ENCODE measurements at regions not wholly inside any gene's neighbourhood (a gene's known extent, or its start where the extent isn't known, plus 50 kb on each side); places are given as distances from the start of the nearest gene placed in this dataset.

- no peak for TF ChIP-seq IRF2 (CRISPR knock-in tag; IDR thresholded peaks at IDR 0.05; ENCODE audit: borderline replicate concordance, low read depth)
- no peak for TF ChIP-seq CTCF (IDR thresholded peaks at IDR 0.05)
- no peak for TF ChIP-seq AR (CRISPR knock-in tag; IDR thresholded peaks at IDR 0.05)
- TF ChIP-seq ATF3 (CRISPR knock-in tag; conservative IDR thresholded peaks at IDR 0.05) = no peak
- TF ChIP-seq ZNF396 (CRISPR knock-in tag; IDR thresholded peaks at IDR 0.05; ENCODE audit: borderline replicate concordance) = no peak
- no peak for TF ChIP-seq SMAD3 (CRISPR knock-in tag; IDR thresholded peaks at IDR 0.05; ENCODE audit: borderline replicate concordance)
Observed at GRCh38 chrX:25558137-25558536, 542.4 kb upstream of the ARX start.
